Parathyroid adenoma (tissue), 2 donors: ENCODE measurements at regions not wholly inside any gene's neighbourhood (a gene's known extent, or its start where the extent isn't known, plus 50 kb on each side); places are given as distances from the start of the nearest gene placed in this dataset.

ENCODE experiments used
- H2AFZ ChIP-seq: fragments of 300-600 bp; sonication (generic); one replicate; pipeline ENCODE4 v1.7.0; 2017; ENCODE audit warnings: antibody characterized with exemption, mild to moderate bottlenecking
- H3K27ac ChIP-seq: fragments of 300-600 bp; sonication (generic); one replicate; pipeline ENCODE4 v1.7.0; 2017
- H3K27me3 ChIP-seq: fragments of 300-600 bp; sonication (generic); one replicate; pipeline ENCODE4 v1.7.0; 2017; ENCODE audit warnings: low read length; ENCODE audit not compliant: control insufficient read depth, insufficient read depth
- H3K36me3 ChIP-seq: fragments of 300-600 bp; sonication (generic); one replicate; pipeline ENCODE4 v1.7.0; 2017; ENCODE audit warnings: low read length; ENCODE audit not compliant: control insufficient read depth, insufficient read depth
- H3K4me1 ChIP-seq: fragments of 300-600 bp; sonication (generic); one replicate; pipeline ENCODE4 v1.7.0; 2017; ENCODE audit warnings: control low read depth
- H3K4me2 ChIP-seq: fragments of 300-600 bp; sonication (generic); one replicate; pipeline ENCODE4 v1.7.0; 2017; ENCODE audit warnings: low read length
- H3K4me3 ChIP-seq: fragments of 300-600 bp; sonication (generic); one replicate; pipeline ENCODE4 v1.7.0; 2017; ENCODE audit warnings: low read depth, low read length
- H3K79me2 ChIP-seq: fragments of 300-600 bp; sonication (generic); one replicate; pipeline ENCODE4 v1.7.0; 2017; ENCODE audit warnings: control low read depth
- H3K9ac ChIP-seq: fragments of 300-600 bp; sonication (generic); one replicate; pipeline ENCODE4 v1.7.0; 2017; ENCODE audit warnings: mild to moderate bottlenecking
- H3K9me3 ChIP-seq: fragments of 300-600 bp; sonication (generic); one replicate; pipeline ENCODE4 v1.7.0; 2017; ENCODE audit warnings: low read length; ENCODE audit not compliant: control insufficient read depth
- CTCF ChIP-seq: fragments of 300-600 bp; sonication (generic); IDR thresholded peaks from one replicate; pipeline ENCODE4 v1.7.0; 2017; ENCODE audit warnings: antibody characterized with exemption, mild to moderate bottlenecking
- donor health status: primary hyperparathyroidism.

- TF ChIP-seq CTCF: no peak
- H3K36me3 ChIP-seq: no peaks in the 10 kb centered on the region
- no peaks in the 10 kb centered on the region for H3K79me2 ChIP-seq
- H3K4me1 ChIP-seq: no peaks in the 10 kb centered on the region
- no peak overlapping the region for H2AFZ ChIP-seq
- no peaks in the 10 kb centered on the region for H3K9me3 ChIP-seq
- H3K4me3 ChIP-seq: no peak overlapping the region
- H3K9ac ChIP-seq: no peak overlapping the region
- H3K27me3 ChIP-seq: no peaks in the 10 kb centered on the region
- no peak overlapping the region for H3K4me2 ChIP-seq
- H3K27ac ChIP-seq: no peak overlapping the region
Observed at GRCh38 chr22:49500942-49501395, 326.7 kb downstream of the BRD1 start.

GRCh38 chr22:49500076-49500460, 327.6 kb downstream of the BRD1 start:
- no peak for TF ChIP-seq CTCF
- no peak overlapping the region for H3K4me3 ChIP-seq
- no peak overlapping the region for H2AFZ ChIP-seq
- no peaks in the 10 kb centered on the region for H3K36me3 ChIP-seq
- no peaks in the 10 kb centered on the region for H3K27me3 ChIP-seq
- H3K9ac ChIP-seq: no peak overlapping the region
- H3K4me2 ChIP-seq: no peak overlapping the region
- no peaks in the 10 kb centered on the region for H3K4me1 ChIP-seq
- no peak overlapping the region for H3K27ac ChIP-seq
- no peaks in the 10 kb centered on the region for H3K79me2 ChIP-seq
- no peaks in the 10 kb centered on the region for H3K9me3 ChIP-seq

GRCh38 chr22:49499433-49500075, 328.1 kb downstream of the BRD1 start:
- H3K4me1 ChIP-seq: no peaks in the 10 kb centered on the region

GRCh38 chr22:49497266-49497665, 330.4 kb downstream of the BRD1 start:
- H3K79me2 ChIP-seq: no peaks in the 10 kb centered on the region
- H3K9me3 ChIP-seq: no peaks in the 10 kb centered on the region
- no peak for TF ChIP-seq CTCF

More at GRCh38 chr22:49499433-49500075, 328.1 kb downstream of the BRD1 start:
- H3K9ac ChIP-seq: no peak overlapping the region
- H3K27ac ChIP-seq: no peak overlapping the region
- no peak overlapping the region for H3K4me3 ChIP-seq
- no peak overlapping the region for H2AFZ ChIP-seq
- no peak overlapping the region for H3K4me2 ChIP-seq
- H3K9me3 ChIP-seq: no peaks in the 10 kb centered on the region
- H3K27me3 ChIP-seq: no peaks in the 10 kb centered on the region
- no peak for TF ChIP-seq CTCF
- H3K36me3 ChIP-seq: no peaks in the 10 kb centered on the region
- no peaks in the 10 kb centered on the region for H3K79me2 ChIP-seq

GRCh38 chr22:49494555-49494954, 333.1 kb downstream of the BRD1 start:
- no peak overlapping the region for H2AFZ ChIP-seq
- H3K79me2 ChIP-seq: no peaks in the 10 kb centered on the region
- H3K36me3 ChIP-seq: no peaks in the 10 kb centered on the region
- H3K27me3 ChIP-seq: no peaks in the 10 kb centered on the region
- no peak overlapping the region for H3K4me3 ChIP-seq
- H3K4me2 ChIP-seq: no peak overlapping the region
- H3K9ac ChIP-seq: no peak overlapping the region
- H3K4me1 ChIP-seq: no peaks in the 10 kb centered on the region
- no peak overlapping the region for H3K27ac ChIP-seq
- no peaks in the 10 kb centered on the region for H3K9me3 ChIP-seq
- TF ChIP-seq CTCF: no peak

More at GRCh38 chr22:49497266-49497665, 330.4 kb downstream of the BRD1 start:
- Histone ChIP-seq H3K4me2 (no peak overlapping the region), H3K4me1 (no peaks in the 10 kb centered on the region), H3K36me3 (no peaks in the 10 kb centered on the region), H3K27ac (no peak overlapping the region), H3K4me3 (no peak overlapping the region), H3K27me3 (no peaks in the 10 kb centered on the region), H2AFZ (no peak overlapping the region), H3K9ac (no peak overlapping the region)
